NCI-H2107 treated with DMSO at 0.1 percent for 48 hours (cell line): ENCODE measurements at regions not wholly inside any gene's neighbourhood (a gene's known extent, or its start where the extent isn't known, plus 50 kb on each side); places are given as distances from the start of the nearest gene placed in this dataset.

Experiments
- DNase-seq: peaks from one replicate; lab custom pipeline; 2025; ENCODE audit not compliant: unreplicated experiment; lab: John Stamatoyannopoulos, UW

- DNase-seq, result no peak
These were observed 156.7 kb downstream of the HAPSTR1 start for GRCh38 chr16:9248162-9248561.

- no peak for DNase-seq
These were observed 158.1 kb downstream of the HAPSTR1 start for GRCh38 chr16:9249534-9249933.

- no peak for DNase-seq
These were observed 159.6 kb downstream of the HAPSTR1 start for GRCh38 chr16:9251026-9251425.

- no peak for DNase-seq
These were observed 163.4 kb downstream of the HAPSTR1 start for GRCh38 chr16:9254863-9255262.

GRCh38 chr16:9256196-9256595, 164.8 kb downstream of the HAPSTR1 start:
- DNase-seq, result no peak

GRCh38 chr16:9257843-9258242, 166.4 kb downstream of the HAPSTR1 start:
- no peak for DNase-seq

DNA sequence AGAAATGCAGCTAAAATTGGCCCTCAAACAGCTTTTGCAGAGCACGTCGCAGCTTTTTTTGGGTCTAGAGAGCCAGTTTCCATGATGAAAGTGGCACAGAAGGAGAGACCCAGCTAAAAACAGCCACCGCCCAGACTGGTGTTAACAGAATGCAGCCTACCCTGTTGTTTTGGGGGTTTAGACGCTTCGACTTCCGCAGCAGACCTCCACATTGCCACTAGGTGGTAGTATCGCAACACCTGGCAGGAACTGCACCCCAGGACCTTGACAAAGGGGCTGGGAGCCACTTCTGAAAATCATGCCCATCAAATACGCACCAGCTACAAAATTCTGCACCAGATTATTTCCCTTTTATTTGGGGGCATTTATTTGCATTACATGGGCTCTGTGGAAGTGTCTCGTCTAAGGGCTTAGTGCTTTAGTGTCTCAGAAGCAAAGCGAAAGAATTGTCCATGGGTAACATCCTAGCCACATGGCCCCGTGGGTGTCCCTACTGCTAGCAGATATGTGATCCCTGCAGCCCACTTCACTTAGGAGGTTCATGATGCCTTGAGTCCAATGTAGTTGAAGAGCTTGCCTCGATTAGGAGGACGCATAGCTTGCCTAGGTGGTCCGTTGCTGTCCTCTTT, 167.1 kb downstream of the HAPSTR1 start:
- no peak for DNase-seq

GRCh38 chr16:9259914-9260608, 168.6 kb downstream of the HAPSTR1 start:
- DNase-seq, result no peak

DNA sequence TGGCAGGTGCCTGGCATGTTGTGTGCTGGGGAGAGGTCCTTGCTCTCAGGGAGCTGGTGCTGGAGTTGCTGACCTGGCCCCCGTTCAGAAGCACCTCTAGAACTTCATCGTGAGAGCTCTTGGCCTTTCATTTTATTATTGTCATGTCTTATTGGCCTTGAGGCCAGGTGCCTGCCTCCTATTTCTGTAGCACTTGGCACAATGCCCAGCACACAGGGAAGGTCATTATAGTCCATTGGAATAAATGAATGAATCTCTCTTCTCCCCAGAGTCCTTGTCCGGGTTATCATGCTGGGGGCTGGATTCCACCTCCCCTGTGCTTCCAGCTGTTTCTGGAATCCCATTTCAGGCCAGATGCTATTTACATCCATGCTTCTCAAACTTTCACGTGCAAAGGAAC, 169.2 kb downstream of the HAPSTR1 start:
- DNase-seq, result peak; percentile 41

- no peak for DNase-seq
These were observed 169.9 kb downstream of the HAPSTR1 start for GRCh38 chr16:9261376-9261775.

GRCh38 chr16:9262941-9263715, 171.7 kb downstream of the HAPSTR1 start:
- DNase-seq, result no peak

DNA sequence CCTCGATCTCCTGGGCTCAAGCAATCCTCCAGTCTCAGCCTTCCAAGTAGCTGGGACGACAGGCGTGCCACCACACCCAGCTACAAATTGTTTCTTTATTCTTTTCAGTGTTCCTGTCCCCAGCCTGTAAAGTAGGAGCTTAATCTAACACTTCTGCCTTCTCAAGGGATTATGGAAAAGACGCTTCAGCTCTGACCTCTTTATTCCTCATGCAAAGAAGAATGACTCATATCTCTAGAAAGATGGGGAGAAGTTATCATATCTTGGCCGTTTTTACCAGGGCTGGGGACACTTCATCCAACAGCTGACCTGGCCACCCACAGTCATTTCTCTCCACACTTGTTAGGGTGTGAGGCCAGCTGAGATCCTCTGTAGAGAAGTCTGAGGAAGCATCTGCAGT, 172.6 kb downstream of the HAPSTR1 start:
- no peak for DNase-seq

- DNase-seq, result no peak
These were observed 177.0 kb downstream of the HAPSTR1 start for GRCh38 chr16:9268446-9268845.

DNA sequence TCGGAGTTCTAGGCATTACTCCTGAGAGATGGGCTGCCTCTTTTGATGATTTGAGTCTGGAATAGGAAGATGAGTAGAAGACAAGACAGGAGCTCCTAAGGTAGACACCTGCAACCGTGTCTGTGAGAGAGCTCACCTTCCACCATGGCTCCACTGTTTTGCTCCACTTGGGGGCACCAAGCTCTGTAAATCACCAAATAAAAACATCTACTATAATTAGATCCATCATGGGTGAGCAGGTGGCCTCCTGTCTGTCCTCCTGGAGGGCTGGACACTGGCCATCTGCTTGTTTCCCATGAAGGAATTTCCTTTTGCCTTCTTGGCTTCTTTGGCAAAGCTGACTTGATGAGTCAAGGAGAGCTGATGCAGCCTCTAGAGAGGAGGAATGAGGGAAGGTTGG, 179.0 kb downstream of the HAPSTR1 start:
- no peak for DNase-seq

- DNase-seq, result no peak
These were observed 179.5 kb downstream of the HAPSTR1 start for GRCh38 chr16:9270941-9271340.

- DNase-seq, result no peak
These were observed 180.4 kb downstream of the HAPSTR1 start for GRCh38 chr16:9271841-9272240.

DNA sequence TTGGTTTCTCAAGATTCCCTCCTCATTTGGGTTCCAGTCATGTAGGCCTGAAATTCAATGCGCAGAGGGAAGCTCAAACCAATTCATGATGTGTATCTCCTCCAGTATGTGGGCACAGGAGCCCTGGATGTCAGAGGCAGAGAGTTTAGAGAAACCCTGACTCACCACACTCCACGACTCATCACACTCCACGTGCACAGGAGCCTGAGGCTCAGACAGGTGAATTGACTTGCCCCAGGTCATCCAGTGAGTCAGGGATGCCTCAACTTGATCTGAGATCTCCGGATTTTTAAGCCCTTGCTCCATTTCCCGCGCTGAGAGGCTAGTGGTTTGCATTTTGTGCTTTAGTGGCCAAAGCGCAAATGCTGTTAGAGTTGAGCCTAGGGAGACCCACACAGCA, 183.9 kb downstream of the HAPSTR1 start:
- DNase-seq, result no peak

DNA sequence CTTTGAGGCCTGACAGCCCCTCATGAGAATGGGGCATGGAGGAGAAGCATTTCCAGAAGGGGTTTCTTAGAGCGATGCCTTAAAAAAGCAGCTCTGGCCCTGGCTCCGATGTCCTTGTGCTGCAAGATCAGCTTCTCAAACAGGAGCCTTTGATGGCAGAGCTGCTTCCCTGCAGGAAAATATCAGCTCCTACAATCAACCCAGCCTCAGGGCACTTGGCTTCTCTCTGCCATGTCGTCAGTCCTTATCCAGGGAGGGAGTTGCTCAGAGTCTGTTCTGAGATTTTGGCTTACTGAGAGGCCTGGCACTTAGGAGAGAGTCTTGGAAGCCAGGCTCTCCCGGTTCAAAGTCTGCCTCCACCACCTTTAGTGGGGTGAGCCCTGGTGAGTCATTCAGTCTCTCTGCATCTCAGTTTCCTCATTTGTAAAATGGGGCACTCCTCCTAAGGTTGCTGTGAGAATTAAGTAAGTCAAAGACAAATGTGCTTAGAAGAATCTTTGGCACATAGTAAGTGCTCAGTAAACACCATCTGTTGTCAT, 184.4 kb downstream of the HAPSTR1 start:
- DNase-seq, result no peak

GRCh38 chr16:9279291-9280068, 188.0 kb downstream of the HAPSTR1 start:
- no peak for DNase-seq

DNA sequence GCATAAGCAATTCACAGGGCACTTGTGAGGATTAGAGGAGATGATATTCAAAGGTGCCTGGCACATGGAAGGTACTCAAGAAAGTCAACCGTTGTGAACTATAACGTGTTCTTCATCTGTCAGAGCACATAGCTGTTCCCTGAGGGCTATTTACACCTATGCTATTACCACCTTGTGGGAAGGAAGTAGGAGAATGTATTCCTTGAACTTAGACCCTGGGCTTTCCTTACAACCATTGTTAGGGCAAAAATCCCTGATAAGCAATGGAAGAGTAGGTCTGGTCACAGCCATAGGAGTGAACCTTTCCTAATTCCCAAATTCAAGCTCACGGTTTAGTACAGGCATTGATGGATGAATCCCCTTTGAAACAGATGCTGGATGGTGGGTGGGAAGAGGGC, 188.6 kb downstream of the HAPSTR1 start:
- no peak for DNase-seq

- DNase-seq, result no peak
These were observed 195.5 kb downstream of the HAPSTR1 start for GRCh38 chr16:9286930-9287329.
